NCI-H1105 treated with DMSO at 0.1 percent for 48 hours (cell line): ENCODE measurements at regions not wholly inside any gene's neighbourhood (a gene's known extent, or its start where the extent isn't known, plus 50 kb on each side); places are given as distances from the start of the nearest gene placed in this dataset.
"Not testable (repeated sequence)": the region's sequence is repeated elsewhere in the genome, so short reads cannot be mapped to it uniquely, and the experiment has no call there.

ENCODE experiments used
- DNase-seq: peaks from one replicate; lab custom pipeline; 2025; lab: John Stamatoyannopoulos, UW

- no peak for DNase-seq
These were observed 175.6 kb upstream of the VWC2 start for GRCh38 chr7:49597805-49598204.

GRCh38 chr7:49611951-49612350, 161.5 kb upstream of the VWC2 start:
- DNase-seq = no peak

- DNase-seq = no peak
These were observed 159.7 kb upstream of the VWC2 start for GRCh38 chr7:49613759-49614158.

GRCh38 chr7:49614974-49615373, 158.5 kb upstream of the VWC2 start:
- not testable (repeated sequence) for DNase-seq

- DNase-seq = no peak
These were observed 155.4 kb upstream of the VWC2 start for GRCh38 chr7:49618028-49618427.

DNA sequence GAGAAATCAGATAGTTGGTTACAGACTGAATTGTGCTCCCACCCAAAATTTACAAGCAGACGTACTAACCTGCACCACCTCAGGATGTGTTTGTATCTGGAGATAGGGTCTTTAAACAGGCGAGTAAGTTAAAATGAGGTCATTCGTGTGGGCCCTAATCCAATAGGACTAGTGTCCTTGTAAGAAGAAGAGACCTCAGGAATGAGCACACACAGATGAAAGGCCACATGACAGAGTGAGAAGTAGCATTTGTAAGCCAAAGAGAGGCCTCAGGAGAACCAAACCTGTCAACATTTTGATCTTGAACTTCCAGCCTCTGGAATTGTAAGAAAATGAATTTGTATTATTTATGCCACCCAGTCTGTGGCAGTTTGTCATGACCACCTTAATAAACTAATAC, 149.5 kb upstream of the VWC2 start:
- no peak for DNase-seq

DNA sequence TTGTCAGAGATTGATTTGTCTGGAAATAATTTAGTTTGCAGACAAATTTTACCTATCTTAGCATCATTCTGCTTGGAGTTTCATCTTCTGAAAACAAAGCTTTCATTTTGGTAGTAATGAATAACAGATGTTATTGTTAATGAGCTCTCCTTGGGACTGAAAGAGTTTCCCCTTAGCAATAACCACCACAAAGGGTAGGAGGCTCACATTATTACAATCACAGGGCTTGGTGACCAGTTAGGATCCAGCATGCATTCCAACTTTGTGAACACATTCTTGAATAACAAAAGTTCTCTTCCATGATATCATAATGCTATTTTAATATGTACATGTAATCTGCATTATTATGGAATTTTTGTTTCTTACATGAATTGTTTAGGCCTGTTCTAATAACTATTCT, 148.8 kb upstream of the VWC2 start:
- no peak for DNase-seq

GRCh38 chr7:49630513-49630912, 142.9 kb upstream of the VWC2 start:
- no peak for DNase-seq

DNA sequence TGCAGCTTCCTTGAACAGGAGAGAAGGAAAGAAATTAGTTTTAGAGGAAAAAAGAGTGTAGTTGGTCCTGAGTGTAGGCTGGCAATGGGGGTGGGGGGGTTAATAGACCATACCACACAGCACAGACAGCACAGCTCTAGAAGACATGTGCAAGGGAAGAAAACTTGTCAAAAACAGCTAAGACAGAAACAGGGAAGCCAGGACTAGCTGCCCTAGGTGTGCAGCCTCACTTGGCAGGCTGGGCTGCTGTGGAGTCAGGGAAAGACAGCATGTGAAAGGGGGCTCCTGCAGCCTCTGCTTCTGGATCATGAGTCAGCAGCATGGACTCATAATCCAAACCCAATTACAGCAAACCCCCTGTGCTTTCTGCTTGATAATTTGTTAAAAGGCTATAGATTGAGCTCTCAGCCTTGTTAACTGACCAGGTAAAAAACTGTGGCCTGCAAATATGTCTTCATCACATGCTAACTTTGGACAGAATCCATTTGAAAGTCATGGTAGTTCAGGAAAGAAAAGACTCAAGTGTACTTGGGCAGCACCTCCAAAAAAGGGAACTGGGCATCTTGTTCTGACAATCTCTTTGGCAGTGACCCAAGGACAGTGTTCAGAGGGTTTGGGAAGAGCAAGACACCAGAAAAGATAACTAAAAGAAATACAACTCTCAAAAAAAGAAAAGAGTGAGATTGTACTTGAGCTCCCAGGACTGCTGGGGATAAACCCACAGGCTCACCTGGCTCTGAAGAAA, 142.2 kb upstream of the VWC2 start:
- DNase-seq = no peak

DNA sequence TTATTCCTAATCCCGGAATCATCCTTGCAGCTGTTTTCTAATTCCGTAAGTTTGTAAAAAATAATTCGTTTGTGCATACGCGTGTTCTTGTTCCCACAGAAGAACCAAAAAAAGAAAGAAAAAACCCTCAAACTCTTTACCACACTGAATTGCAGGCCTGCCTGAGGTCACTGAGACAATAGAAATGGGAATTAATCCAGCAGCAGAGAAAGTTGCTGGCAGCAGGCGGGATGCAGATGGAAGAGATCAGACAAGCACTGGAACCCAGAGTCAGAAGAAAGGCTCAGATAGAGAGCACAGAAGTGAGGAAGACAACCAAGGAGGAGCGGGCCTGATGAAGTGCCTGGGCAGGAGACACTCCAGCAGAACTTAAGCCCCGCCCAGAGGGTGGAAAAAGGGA, 141.5 kb upstream of the VWC2 start:
- no peak for DNase-seq

- no peak for DNase-seq
These were observed 137.6 kb upstream of the VWC2 start for GRCh38 chr7:49635800-49636199.

GRCh38 chr7:49636400-49636799, 137.0 kb upstream of the VWC2 start:
- DNase-seq = no peak

- DNase-seq = no peak
These were observed 135.3 kb upstream of the VWC2 start for GRCh38 chr7:49638166-49638565.

GRCh38 chr7:49639068-49639593, 134.3 kb upstream of the VWC2 start:
- DNase-seq = no peak

- no peak for DNase-seq
These were observed 133.6 kb upstream of the VWC2 start for GRCh38 chr7:49639808-49640207.

- DNase-seq = peak; percentile 46
These were observed 130.1 kb upstream of the VWC2 start for GRCh38 chr7:49643321-49643720.

DNA sequence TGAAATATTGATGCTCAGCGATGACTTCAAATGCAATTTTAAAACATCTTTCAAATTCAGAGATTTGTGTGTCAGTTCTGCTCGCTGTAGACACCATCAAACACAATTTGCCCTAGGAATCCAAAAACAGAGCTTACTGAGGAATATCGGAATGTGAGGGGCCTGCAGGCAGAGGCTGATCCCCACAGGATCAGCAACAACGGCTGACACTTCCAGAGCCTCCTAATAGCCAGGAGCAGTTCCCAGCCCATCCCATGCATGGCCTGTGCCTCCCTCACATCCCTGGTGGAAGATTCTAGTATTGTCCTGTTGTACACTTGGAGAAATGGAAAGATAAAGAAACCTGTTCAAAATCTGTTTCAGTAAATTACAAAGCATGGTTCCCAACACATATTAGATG, 129.7 kb upstream of the VWC2 start:
- DNase-seq = no peak

DNA sequence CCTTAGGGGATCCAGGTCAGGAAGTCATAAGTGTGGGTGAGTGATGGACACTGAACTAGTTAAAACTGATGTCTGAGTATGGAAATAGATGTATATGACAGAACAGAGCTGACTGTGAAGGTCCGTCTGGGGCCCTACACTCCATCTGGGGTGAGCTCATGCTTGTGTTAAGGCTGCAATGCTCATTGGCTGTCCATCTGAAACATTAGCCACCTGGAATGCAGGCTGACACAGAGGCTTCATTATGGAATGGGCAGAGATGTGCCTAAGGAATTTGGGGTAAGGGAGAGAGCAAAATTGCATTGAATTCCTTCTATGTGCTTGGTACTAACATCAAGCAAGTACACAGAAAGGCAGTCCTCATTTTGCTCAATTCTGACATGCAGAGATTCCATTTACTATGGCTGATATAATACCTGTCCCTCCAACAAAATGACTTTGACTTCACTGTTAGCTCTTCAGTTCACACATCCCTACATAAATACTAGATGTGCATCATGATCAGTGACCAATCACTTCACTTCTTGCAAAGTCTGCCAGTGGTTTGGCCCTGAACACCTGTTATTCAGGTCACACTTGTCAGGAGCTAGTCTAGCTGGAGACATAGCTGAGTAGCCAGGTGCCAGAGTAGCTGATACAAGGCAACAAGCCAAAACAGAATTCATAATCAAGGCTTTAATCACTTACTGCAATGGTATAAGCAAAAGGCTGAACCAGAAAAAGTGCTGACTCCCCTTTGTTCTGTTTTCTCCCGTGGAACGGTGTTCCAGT, 128.9 kb upstream of the VWC2 start:
- DNase-seq = peak; percentile 43

DNA sequence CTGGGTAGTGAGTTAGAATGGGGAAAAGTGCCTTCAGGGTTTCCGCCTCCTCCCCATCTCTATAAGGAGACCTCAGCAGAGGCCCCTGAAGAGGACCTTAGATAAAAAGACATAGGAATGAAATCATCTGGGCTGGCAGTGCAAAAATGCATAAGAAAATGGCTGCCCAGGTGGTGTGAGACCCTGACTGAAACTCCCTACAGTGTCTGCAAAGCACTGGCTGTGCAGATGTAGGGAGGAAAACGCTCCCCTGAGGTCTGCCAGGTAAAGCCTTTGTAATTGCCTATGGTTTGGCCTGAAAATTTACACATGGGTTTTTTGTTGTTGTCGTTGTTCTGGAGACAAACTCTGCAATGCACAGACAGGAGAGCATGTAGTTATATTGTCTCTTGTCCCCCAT, 128.1 kb upstream of the VWC2 start:
- DNase-seq = no peak

- no peak for DNase-seq
These were observed 113.2 kb upstream of the VWC2 start for GRCh38 chr7:49660170-49660783.

GRCh38 chr7:49660976-49661375, 112.5 kb upstream of the VWC2 start:
- DNase-seq = no peak

DNA sequence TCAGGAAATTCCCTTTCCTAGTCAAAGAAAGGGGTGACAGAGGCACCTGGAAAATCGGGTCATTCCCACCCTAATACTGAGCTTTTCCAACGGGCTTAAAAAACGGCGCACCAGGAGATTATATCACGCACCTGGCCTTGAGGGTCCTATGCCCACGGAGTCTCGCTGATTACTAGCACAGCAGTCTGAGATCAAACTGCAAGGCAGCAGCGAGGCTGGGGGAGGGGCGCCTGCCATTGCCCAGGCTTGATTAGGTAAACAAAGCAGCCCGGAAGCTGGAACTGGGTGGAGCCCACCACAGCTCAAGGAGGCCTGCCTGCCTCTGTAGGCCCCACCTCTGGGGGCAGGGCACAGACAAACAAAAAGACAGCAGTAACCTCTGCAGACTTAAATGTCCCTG, 107.5 kb upstream of the VWC2 start:
- DNase-seq = not testable (repeated sequence)

- no peak for DNase-seq
These were observed 106.7 kb upstream of the VWC2 start for GRCh38 chr7:49666764-49667163.
